Right lobe of liver (tissue), 6 donors: ENCODE measurements at regions not wholly inside any gene's neighbourhood (a gene's known extent, or its start where the extent isn't known, plus 50 kb on each side); places are given as distances from the start of the nearest gene placed in this dataset.
A peak's percentile ranks its signal among the peaks of the same experiment; 100 is the strongest.

Experiments
- ATAC-seq, 4 donors: fragments of 200-7000 bp; cut with Tn5 transposase; one replicate each; pipeline ENCODE4 v1.9.1; 2020; ENCODE audit warnings: mild to moderate bottlenecking in 4 of 4, moderate library complexity in 4 of 4
- DNase-seq, 3 donors: peaks; one replicate each; pipeline ENCODE4 v3.0.0-alpha.2; 2020
- H3K27ac ChIP-seq, 3 donors: fragments of 200-600 bp; one replicate each; pipeline ENCODE4 v1.8.0; 2022
- H3K27me3 ChIP-seq, 2 donors: fragments of 200-600 bp; one replicate each; pipeline ENCODE4 v1.8.0; 2022
- H3K36me3 ChIP-seq, 4 donors: fragments of 200-600 bp; sonication (generic) in 1 of 4; one replicate each; pipeline versions ENCODE4 v1.5.1 to v1.8.0; 2017 to 2022; ENCODE audit warnings: control low read depth in 1 of 4
- H3K4me1 ChIP-seq, 4 donors: fragments of 200-600 bp; sonication (generic) in 1 of 4; one replicate each; pipeline versions ENCODE4 v1.5.1 to v1.8.0; 2017 to 2022; ENCODE audit warnings: control low read depth in 1 of 4
- H3K4me3 ChIP-seq, 3 donors: fragments of 200-600 bp; one replicate each; pipeline ENCODE4 v1.8.0; 2022
- H3K9me3 ChIP-seq, 4 donors: fragments of 200-600 bp; sonication (generic) in 1 of 4; one replicate each; pipeline versions ENCODE4 v1.5.1 to v1.8.0; 2017 to 2022; ENCODE audit warnings: control low read depth in 1 of 4
- CTCF ChIP-seq, 4 donors: fragments of 200-600 bp in 3 of 4; fragments of 450-650 bp in 1 of 4; IDR thresholded peaks; one replicate each; pipeline versions ENCODE4 v1.5.1 to v1.8.0; 2016 to 2022; ENCODE audit warnings: antibody characterized with exemption in 4 of 4, mild to moderate bottlenecking in 2 of 4
- POLR2A ChIP-seq: fragments of 450-650 bp; IDR thresholded peaks from one replicate; pipeline ENCODE4 v1.6.1; 2017; ENCODE audit warnings: antibody characterized with exemption, mild to moderate bottlenecking
- WGBS: methylation state at CpG from one replicate; pipeline ENCODE4 v1.1.6; 2018; ENCODE audit warnings: low coverage, low lambda C conversion rate; ENCODE audit not compliant: insufficient coverage; ENCODE audit errors: missing lambda C conversion rate; 5-methylcytosine and 5-hydroxymethylcytosine counted together
- intact Hi-C, 2 donors: fragments of 100-400 bp; cut with DNase I; formaldehyde crosslinking; loops; one replicate each; pipeline versions ENCODE4 v1.11.2 to v1.14.1; 2022
- donor health status: DM: no; HTN: yes; CAD: no.
- donor health status: DM: no; HTN: no; CAD: no.
- donor health status: DM: no; HTN: no; CAD: no.
- donor health status: DM: no; HTN: yes; CAD: no.
- donor health status: DM: no; HTN: yes; CAD: no.

DNA sequence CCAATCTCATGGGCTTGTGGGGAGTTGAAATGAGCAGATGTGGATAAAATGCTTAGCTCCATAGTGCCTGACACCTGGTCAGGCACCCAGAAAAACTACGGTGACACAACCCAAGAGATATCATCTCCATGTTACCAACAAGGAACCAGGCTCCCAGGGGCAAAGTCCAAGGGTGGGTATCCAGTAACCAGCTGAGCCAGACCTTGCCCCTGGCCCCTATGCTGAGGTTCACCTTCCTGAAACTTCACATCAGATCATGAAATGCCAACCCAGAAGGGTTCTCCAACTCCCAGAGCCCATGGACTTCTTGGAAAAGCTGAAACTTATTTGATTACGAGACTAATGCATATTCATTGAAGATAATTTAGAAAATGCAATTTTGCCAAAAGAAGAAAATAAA lies 141.8 kb upstream of the KCNG1 start:
- intact Hi-C loops: no loop called here
- H3K27ac ChIP-seq: no peak overlapping the region
- no peaks in the 10 kb centered on the region for H3K36me3 ChIP-seq
- TF ChIP-seq CTCF (IDR thresholded peaks at IDR 0.05): no peak
- TF ChIP-seq POLR2A: no peak
- DNase-seq (no peak), ATAC-seq (no peak)
- 54% methylated on average over 2 of the region's 2 CpGs for WGBS
- H3K27me3 ChIP-seq: no peaks in the 10 kb centered on the region
- H3K9me3 ChIP-seq: no peaks in the 10 kb centered on the region
- H3K4me3 ChIP-seq: no peak overlapping the region
- no peaks in the 10 kb centered on the region for H3K4me1 ChIP-seq

DNA sequence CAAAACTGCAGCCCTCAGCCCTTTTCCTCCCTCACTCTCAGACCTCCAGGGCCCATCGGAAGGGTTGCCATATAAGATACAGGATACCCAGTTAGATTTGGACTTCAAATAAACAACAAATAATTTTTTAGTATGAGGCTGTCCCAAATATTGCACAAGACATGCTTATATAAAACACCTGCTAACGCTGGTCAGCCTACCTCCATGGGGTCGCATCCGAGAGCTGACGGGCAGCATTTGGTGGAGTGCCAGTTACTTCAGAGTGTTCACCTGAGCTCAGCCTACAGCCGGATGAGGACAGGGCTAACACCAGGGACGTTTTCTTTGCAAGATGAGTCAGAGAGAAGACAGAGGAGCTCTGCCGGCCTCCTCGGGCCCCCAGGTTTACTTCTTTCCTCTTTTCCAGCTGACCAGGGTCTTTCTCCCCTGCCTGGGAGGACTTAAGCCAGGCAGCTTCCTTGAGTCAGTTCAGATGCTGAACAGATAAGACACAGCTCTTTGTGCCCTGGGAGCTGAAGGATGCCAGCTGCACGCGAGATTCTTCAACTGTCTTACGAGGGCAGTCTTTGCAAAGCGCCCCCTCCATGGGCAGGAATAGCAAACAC lies 141.2 kb upstream of the KCNG1 start:
- H3K9me3 ChIP-seq: no peaks in the 10 kb centered on the region
- H3K4me1 ChIP-seq: no peaks in the 10 kb centered on the region
- DNase-seq (no peak), ATAC-seq (no peak)
- no peaks in the 10 kb centered on the region for H3K27me3 ChIP-seq
- no peak overlapping the region for H3K4me3 ChIP-seq
- H3K36me3 ChIP-seq: no peaks in the 10 kb centered on the region
- H3K27ac ChIP-seq: no peak overlapping the region
- TF ChIP-seq CTCF (IDR thresholded peaks at IDR 0.05) (no peak), POLR2A (no peak)
- 72% methylated on average over 12 of the region's 13 CpGs for WGBS
- intact Hi-C loops: no loop called here

DNA sequence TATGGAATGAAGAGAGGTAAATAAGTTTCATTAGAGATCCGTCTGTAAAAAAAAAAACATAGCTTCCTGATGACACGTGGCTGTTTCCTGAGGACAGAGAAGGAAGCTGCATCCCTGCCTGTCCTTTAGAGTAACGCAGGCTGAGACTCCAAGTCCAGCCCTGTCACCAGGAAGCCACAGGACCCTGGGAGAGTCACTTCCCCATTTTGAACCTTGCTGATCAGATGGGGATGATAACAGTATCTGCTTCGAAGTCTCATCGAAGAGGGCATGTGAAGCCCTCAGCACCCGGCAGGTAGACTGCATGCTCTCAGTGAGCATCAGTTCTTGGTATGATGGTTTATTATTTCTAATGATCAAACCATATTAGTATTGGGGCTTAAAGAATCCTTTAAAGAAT lies 139.1 kb upstream of the KCNG1 start:
- 19% methylated on average over 6 of the region's 6 CpGs for WGBS
- H3K27me3 ChIP-seq: peaks cover 0 to 6% of the 10 kb centered on the region in 2 donors

DNA sequence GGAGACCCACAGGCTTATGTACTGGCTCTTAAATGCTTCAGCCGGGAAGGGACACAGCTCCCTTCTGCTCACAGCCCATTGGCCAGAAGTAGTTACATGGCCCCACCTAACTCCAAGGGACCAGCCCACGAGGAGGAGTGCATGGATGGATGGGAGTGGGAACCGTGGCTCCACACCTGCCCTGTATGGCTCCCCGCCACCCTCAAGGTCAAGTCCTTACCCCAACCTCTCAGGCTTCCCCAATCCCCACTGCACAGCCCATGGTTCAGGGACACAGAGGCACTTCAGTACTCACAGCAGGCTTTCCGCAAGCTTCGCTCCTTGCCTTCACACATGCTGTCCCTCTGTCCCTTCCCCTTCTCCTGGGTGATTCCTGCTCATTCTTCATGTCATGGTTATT lies 137.9 kb upstream of the KCNG1 start:
- WGBS: 60% methylated on average over 1 of the region's 6 CpGs
- Histone ChIP-seq H3K9me3 (no peaks in the 10 kb centered on the region), H3K4me1 (no peaks in the 10 kb centered on the region), H3K27me3 (peaks cover 0 to 6% of the 10 kb centered on the region in 2 donors), H3K36me3 (no peaks in the 10 kb centered on the region), H3K27ac (no peak overlapping the region), H3K4me3 (no peak overlapping the region)
- ATAC-seq: peak in 1 of 4 donors; percentile 8
- no peak for TF ChIP-seq CTCF (IDR thresholded peaks at IDR 0.05)
- no peak for TF ChIP-seq POLR2A
- intact Hi-C loops: no loop called here
- DNase-seq: no peak

More for the DNA sequence above, 139.1 kb upstream of the KCNG1 start:
- no peaks in the 10 kb centered on the region for H3K4me1 ChIP-seq
- H3K4me3 ChIP-seq: no peak overlapping the region
- DNase-seq (no peak), ATAC-seq (no peak)
- H3K36me3 ChIP-seq: no peaks in the 10 kb centered on the region
- intact Hi-C loops: no loop called here
- TF ChIP-seq POLR2A (no peak), CTCF (IDR thresholded peaks at IDR 0.05) (no peak)
- H3K9me3 ChIP-seq: no peaks in the 10 kb centered on the region
- no peak overlapping the region for H3K27ac ChIP-seq

DNA sequence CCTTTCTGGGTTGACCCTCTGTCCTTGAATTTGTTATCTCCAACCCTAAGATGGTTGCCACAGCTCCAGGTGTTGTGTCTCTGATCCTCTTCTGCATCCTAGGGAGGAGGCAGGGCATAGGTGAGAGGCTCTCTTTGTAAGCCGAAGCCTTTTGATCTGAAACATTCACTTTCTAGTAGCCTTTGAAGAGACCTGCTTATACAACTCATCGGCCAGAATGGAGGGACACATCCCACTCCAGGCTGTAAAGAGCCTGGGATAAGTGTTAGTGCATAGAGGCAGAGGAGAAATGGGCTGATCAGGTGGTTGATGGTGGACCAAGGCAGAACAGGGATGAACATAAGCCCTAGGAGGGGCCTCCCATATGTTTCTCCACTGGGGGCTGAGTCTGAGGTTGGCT lies 137.1 kb upstream of the KCNG1 start:
- WGBS: 40% methylated on average over 2 of the region's 2 CpGs
- intact Hi-C loops: no loop called here

More for the DNA sequence above, 137.1 kb upstream of the KCNG1 start:
- H3K9me3 ChIP-seq: no peaks in the 10 kb centered on the region
- H3K36me3 ChIP-seq: no peaks in the 10 kb centered on the region
- H3K27ac ChIP-seq: no peak overlapping the region
- DNase-seq: no peak
- TF ChIP-seq POLR2A (no peak), CTCF (IDR thresholded peaks at IDR 0.05) (no peak)
- peaks cover 0 to 6% of the 10 kb centered on the region in 2 donors for H3K27me3 ChIP-seq
- ATAC-seq: no peak
- no peaks in the 10 kb centered on the region for H3K4me1 ChIP-seq
- H3K4me3 ChIP-seq: no peak overlapping the region
